ENCODE measurements at regions not wholly inside any gene's neighbourhood (a gene's known extent, or its start where the extent isn't known, plus 50 kb on each side); places are given as distances from the start of the nearest gene placed in this dataset.

GRCh38 chr2:78780864-78781583, 244.5 kb upstream of the REG3G start:
- TF ChIP-seq CTCF (IDR thresholded peaks at IDR 0.05), result no peak

GRCh38 chr2:78782196-78782595, 243.3 kb upstream of the REG3G start:
- no peak for TF ChIP-seq CTCF (IDR thresholded peaks at IDR 0.05)

GRCh38 chr2:78811955-78812610, 213.4 kb upstream of the REG3G start:
- no peak for TF ChIP-seq CTCF (IDR thresholded peaks at IDR 0.05)

DNA sequence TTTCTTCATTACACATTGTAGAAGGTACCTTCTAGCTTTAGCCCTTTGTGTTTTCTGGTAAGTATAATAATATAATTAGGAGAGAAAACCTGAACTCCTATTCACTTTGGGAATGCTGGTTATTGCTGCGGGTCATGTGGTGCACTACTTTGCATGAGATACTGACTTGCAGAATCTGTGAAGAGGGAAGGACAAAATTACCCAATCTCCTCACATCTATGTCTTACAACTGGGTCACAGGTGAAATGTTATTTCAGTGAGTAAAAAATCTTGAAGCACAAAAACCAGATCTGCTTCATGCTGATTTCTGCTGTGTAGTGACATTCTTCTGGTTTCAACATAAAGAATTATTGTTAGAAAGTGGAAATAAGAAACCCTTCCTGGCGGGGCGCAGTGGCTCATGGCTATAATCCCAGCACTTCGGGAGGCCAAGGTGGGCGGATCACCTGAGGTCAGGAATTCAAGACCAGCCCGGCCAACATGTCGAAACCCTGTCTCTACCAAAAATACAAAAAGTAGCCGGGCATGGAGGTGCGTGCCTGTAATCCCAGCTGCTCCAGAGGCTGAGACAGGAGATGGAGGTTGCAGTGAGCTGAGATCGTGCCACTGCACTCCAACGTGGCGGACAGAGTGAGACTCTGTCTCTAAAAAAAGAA, 211.0 kb upstream of the REG3G start:
- no peak for TF ChIP-seq CTCF (IDR thresholded peaks at IDR 0.05)

- no peak for TF ChIP-seq CTCF (IDR thresholded peaks at IDR 0.05)
These were observed 208.1 kb upstream of the REG3G start for GRCh38 chr2:78817430-78817829.

GRCh38 chr2:78832481-78832880, 193.0 kb upstream of the REG3G start:
- TF ChIP-seq CTCF (IDR thresholded peaks at IDR 0.05), result no peak

GRCh38 chr2:78839259-78839658, 186.2 kb upstream of the REG3G start:
- TF ChIP-seq CTCF (IDR thresholded peaks at IDR 0.05), result no peak

Measured in LNCAP (cell line).